Left ventricle myocardium inferior (tissue), 1 donor: ENCODE measurements at regions not wholly inside any gene's neighbourhood (a gene's known extent, or its start where the extent isn't known, plus 50 kb on each side); places are given as distances from the start of the nearest gene placed in this dataset.
"Not testable (repeated sequence)": the region's sequence is repeated elsewhere in the genome, so short reads cannot be mapped to it uniquely, and the experiment has no call there.

ENCODE experiments used
- DNase-seq: peaks from one replicate; pipeline ENCODE4 v3.0.0-alpha.2; 2020
- H3K27ac ChIP-seq: fragments of 200-600 bp; replicated peaks from 2 replicates; pipeline ENCODE4 v1.8.0; 2021
- H3K27me3 ChIP-seq: fragments of 200-600 bp; 2 replicates; pipeline ENCODE4 v1.8.0; 2021; ENCODE audit warnings: low read depth
- H3K36me3 ChIP-seq: fragments of 200-600 bp; 2 replicates; pipeline ENCODE4 v1.8.0; 2021
- H3K4me1 ChIP-seq: fragments of 200-600 bp; 2 replicates; pipeline ENCODE4 v1.8.0; 2021
- H3K4me3 ChIP-seq: fragments of 200-600 bp; 2 replicates; pipeline ENCODE4 v1.8.0; 2021; ENCODE audit warnings: mild to moderate bottlenecking, moderate library complexity
- H3K9me3 ChIP-seq: fragments of 200-600 bp; replicated peaks from 2 replicates; pipeline ENCODE4 v1.8.0; 2021
- intact Hi-C: fragments of 100-400 bp; cut with micrococcal nuclease; formaldehyde crosslinking; loops from one replicate; pipeline ENCODE4 v1.11.0; 2022
- TF ChIP-seq, protein P1 (sequence below): fragments of 200-600 bp; IDR thresholded peaks from 2 replicates; pipeline ENCODE4 v1.8.0; 2021; ENCODE audit warnings: antibody characterized with exemption, mild to moderate bottlenecking, borderline replicate concordance
- donor health status: DM: no; HTN: yes; CAD: no; lungs with severe emphysema.

GRCh38 chr3:4906107-4906621 lies 73.1 kb upstream of the BHLHE40 start:
- intact Hi-C loops: no loop called here
- DNase-seq: no peak
- Histone ChIP-seq H3K27me3 (no peaks in the 10 kb centered on the region), H3K4me1 (peaks cover 4% of the 10 kb centered on the region), H3K27ac (no peak overlapping the region), H3K36me3 (no peaks in the 10 kb centered on the region), H3K4me3 (no peak overlapping the region), H3K9me3 (no peaks in the 10 kb centered on the region)
- TF ChIP-seq, protein P1, sequence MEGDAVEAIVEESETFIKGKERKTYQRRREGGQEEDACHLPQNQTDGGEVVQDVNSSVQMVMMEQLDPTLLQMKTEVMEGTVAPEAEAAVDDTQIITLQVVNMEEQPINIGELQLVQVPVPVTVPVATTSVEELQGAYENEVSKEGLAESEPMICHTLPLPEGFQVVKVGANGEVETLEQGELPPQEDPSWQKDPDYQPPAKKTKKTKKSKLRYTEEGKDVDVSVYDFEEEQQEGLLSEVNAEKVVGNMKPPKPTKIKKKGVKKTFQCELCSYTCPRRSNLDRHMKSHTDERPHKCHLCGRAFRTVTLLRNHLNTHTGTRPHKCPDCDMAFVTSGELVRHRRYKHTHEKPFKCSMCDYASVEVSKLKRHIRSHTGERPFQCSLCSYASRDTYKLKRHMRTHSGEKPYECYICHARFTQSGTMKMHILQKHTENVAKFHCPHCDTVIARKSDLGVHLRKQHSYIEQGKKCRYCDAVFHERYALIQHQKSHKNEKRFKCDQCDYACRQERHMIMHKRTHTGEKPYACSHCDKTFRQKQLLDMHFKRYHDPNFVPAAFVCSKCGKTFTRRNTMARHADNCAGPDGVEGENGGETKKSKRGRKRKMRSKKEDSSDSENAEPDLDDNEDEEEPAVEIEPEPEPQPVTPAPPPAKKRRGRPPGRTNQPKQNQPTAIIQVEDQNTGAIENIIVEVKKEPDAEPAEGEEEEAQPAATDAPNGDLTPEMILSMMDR: no peak

- H3K27me3 ChIP-seq: no peaks in the 10 kb centered on the region
- H3K4me3 ChIP-seq: no peak overlapping the region
- H3K36me3 ChIP-seq: no peaks in the 10 kb centered on the region
- no peaks in the 10 kb centered on the region for H3K9me3 ChIP-seq
- no peak for DNase-seq
- H3K4me1 ChIP-seq: peaks cover 4% of the 10 kb centered on the region
- TF ChIP-seq, protein P1: no peak
- H3K27ac ChIP-seq: no peak overlapping the region
- intact Hi-C loops: no loop called here
Measured at GRCh38 chr3:4907050-4907449, 72.2 kb upstream of the BHLHE40 start.

DNA sequence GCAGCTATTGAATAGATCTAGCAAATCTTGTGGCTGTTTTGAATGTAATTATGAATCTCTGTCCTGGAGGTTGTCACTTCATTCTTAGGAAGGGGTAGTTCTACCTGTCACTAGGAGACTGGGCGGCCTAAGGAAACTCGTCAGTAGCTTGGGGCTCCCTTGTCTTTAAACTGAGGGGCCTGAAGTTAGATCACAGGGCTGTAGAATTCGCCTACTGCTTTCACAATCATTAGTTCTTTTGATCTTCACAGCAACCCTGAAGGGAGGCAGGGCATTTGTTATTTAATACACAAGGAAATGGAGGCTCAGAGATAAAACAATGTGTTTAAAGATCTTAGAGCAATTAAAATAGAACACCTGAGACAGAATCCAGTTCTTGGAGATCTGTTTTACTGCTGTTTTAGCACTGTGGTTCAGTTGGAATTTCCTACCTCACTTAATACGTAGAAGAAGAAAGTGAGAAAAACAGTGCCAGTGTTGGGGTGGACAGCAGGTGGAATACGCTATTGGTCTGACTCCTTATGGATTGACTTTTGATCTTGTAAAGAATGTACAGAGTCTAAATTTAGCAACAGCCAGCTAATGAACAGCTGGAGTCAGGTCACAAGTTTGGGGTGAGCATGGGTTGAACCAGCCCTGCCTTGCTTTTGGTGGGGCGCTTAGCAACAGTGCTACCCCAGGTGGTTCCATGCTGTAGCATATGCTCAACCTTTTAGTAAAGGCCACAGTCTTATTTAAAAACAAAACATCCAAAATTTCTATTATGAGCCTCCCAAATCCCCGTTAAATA lies 71.4 kb upstream of the BHLHE40 start:
- H3K4me1 ChIP-seq: no peaks in the 10 kb centered on the region
- H3K27me3 ChIP-seq: no peaks in the 10 kb centered on the region
- H3K36me3 ChIP-seq: no peaks in the 10 kb centered on the region
- H3K27ac ChIP-seq: no peak overlapping the region
- TF ChIP-seq, protein P1: no peak
- no peaks in the 10 kb centered on the region for H3K9me3 ChIP-seq
- intact Hi-C loops: no loop called here
- H3K4me3 ChIP-seq: no peak overlapping the region
- DNase-seq: no peak

DNA sequence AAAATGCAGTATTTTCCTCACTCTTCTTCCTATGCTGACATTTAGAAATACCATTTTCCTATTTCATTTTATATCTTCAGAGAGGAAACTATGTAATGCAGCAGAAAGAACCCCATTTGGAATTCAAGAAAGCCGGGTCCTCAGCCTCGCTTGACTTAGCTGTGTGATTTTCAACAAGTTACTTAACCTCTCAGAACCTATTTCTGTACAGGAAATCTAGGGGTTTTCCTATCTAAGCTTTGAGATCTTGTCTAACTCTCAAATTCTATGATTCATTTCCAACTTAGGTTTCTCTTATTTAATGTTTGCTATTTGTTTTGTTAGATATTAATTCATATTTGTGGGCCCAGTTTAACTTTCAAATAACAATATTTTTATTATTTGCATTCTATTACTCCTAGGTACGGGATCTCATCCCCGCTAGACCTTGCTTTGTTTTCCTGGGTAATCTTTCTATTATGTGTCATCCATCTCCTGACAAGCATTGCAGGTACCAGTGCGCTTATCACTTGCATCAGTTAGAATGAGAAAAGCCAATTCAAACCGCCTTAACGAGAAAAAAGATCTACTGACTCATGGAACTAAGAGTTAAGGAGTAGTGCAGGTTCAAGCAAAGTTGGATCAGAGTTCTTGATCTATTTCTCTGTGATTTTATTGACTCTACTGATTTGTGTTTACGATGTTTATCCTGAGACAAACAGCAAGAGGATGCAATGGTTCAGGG lies 70.6 kb upstream of the BHLHE40 start:
- TF ChIP-seq, protein P1: no peak
- intact Hi-C loops: no loop called here
- no peaks in the 10 kb centered on the region for H3K27me3 ChIP-seq

GRCh38 chr3:4914464-4914863 lies 64.8 kb upstream of the BHLHE40 start:
- DNase-seq: no peak
- H3K36me3 ChIP-seq: no peaks in the 10 kb centered on the region
- TF ChIP-seq, protein P1: no peak

More for the DNA sequence above, 70.6 kb upstream of the BHLHE40 start:
- H3K4me3 ChIP-seq: no peak overlapping the region
- no peaks in the 10 kb centered on the region for H3K4me1 ChIP-seq
- no peaks in the 10 kb centered on the region for H3K36me3 ChIP-seq
- DNase-seq: no peak
- H3K9me3 ChIP-seq: no peaks in the 10 kb centered on the region
- H3K27ac ChIP-seq: no peak overlapping the region

DNA sequence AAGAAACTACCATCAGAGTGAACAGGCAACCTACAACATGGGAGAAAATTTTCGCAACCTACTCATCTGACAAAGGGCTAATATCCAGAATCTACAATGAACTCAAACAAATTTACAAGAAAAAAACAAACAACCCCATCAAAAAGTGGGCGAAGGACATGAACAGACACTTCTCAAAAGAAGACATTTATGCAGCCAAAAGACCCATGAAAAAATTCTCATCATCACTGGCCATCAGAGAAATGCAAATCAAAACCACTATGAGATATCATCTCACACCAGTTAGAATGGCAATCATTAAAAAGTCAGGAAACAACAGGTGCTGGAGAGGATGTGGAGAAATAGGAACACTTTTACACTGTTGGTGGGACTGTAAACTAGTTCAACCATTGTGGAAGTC lies 57.6 kb upstream of the BHLHE40 start:
- H3K4me1 ChIP-seq, H3K27me3 ChIP-seq, H3K9me3 ChIP-seq, H3K27ac ChIP-seq, DNase-seq, intact Hi-C loops, H3K4me3 ChIP-seq, H3K36me3 ChIP-seq: not testable (repeated sequence)

More at GRCh38 chr3:4914464-4914863, 64.8 kb upstream of the BHLHE40 start:
- Histone ChIP-seq H3K4me1 (no peaks in the 10 kb centered on the region), H3K27me3 (no peaks in the 10 kb centered on the region), H3K9me3 (no peaks in the 10 kb centered on the region), H3K27ac (no peak overlapping the region), H3K4me3 (no peak overlapping the region)
- intact Hi-C loops: no loop called here
